GM12878 (cell line): ENCODE measurements at regions not wholly inside any gene's neighbourhood (a gene's known extent, or its start where the extent isn't known, plus 50 kb on each side); places are given as distances from the start of the nearest gene placed in this dataset.

Experiments used
- ATAC-seq: fragments of 200-7000 bp; cut with Tn5 transposase; 3 replicates; pipeline ENCODE4 v1.9.1; 2020; ENCODE audit warnings: mild to moderate bottlenecking, moderate library complexity
- BruUV-seq: library from RNA; stranded (reverse); fragments of 400-500 nt; replicated peaks from 2 replicates; lab custom pipeline; 2021; lab: Mats Ljungman, UMichigan
- CTCF ChIA-PET: fragments of 300-600 bp; sonication (Branson Sonifier 250); formaldehyde crosslinking; extraction: SDS; loops from one replicate; lab custom pipeline; 2021; ENCODE audit warnings: inconsistent platforms; lab: Yijun Ruan, JAX
- POLR2A ChIA-PET: fragments of 350-600 bp; formaldehyde crosslinking; extraction: SDS; loops from one replicate; lab custom pipeline; 2021; ENCODE audit warnings: inconsistent platforms; lab: Charles Lee
- RAD21 ChIA-PET: fragments of 300-600 bp; sonication (Branson Sonifier 250); formaldehyde crosslinking; loops from one replicate; lab custom pipeline; 2023; ENCODE audit warnings: antibody characterized with exemption; ENCODE audit not compliant: unreplicated experiment; lab: Charles Lee
- SMC1A ChIA-PET: fragments of 300-600 bp; sonication (Branson Sonifier 250); formaldehyde crosslinking; loops from one replicate; lab custom pipeline; 2023; ENCODE audit not compliant: unreplicated experiment, uncharacterized antibody; lab: Charles Lee
- DNase-seq: peaks from one replicate; pipeline ENCODE4 v3.0.0-alpha.2; 2011; ENCODE audit warnings: low read depth, low spot score
- FAIRE-seq: peaks from 3 replicates; lab custom pipeline; 2011; peaks lifted over from hg19 to GRCh38; lab: Jason Lieb, UNC
- H2AFZ ChIP-seq: 2 replicates; pipeline ENCODE4 v1.6.0; 2011; ENCODE audit warnings: low read depth, low read length, control low read depth; ENCODE audit not compliant: control insufficient read depth
- H3K27ac ChIP-seq: 2 replicates; pipeline ENCODE4 v1.5.1; 2011; ENCODE audit warnings: control low read depth; ENCODE audit not compliant: control insufficient read depth, insufficient read depth
- H3K27me3 ChIP-seq, 2 experiments: replicated peaks in 1 of 2; 2 replicates each; pipeline versions ENCODE4 v1.6.0 to v1.6.1; 2011; ENCODE audit warnings: low read length in 1 of 2; ENCODE audit not compliant: control insufficient read depth in 2 of 2, insufficient read depth in 2 of 2
- H3K36me3 ChIP-seq, 2 experiments: 2 replicates each; pipeline ENCODE4 v1.5.1; 2011; ENCODE audit warnings: low read length in 1 of 2; ENCODE audit not compliant: control insufficient read depth in 2 of 2, insufficient read depth in 2 of 2
- H3K4me1 ChIP-seq: 2 replicates; pipeline ENCODE4 v1.6.1; 2011; ENCODE audit warnings: mild to moderate bottlenecking, low read length, moderate library complexity, mixed read lengths; ENCODE audit not compliant: control insufficient read depth, insufficient read depth
- H3K4me2 ChIP-seq: 2 replicates; pipeline ENCODE4 v1.6.0; 2011; ENCODE audit warnings: control low read depth; ENCODE audit not compliant: control insufficient read depth, insufficient read depth
- H3K4me3 ChIP-seq: fragments of 200-600 bp; sonication (generic); 2 replicates; pipeline ENCODE4 v1.5.1; 2016
- H3K79me2 ChIP-seq: 2 replicates; pipeline ENCODE4 v1.6.0; 2011; ENCODE audit warnings: low read length; ENCODE audit not compliant: control insufficient read depth, insufficient read depth
- H3K9ac ChIP-seq: 2 replicates; pipeline ENCODE4 v1.8.0; 2011; ENCODE audit warnings: low read length, control low read depth, mixed read lengths; ENCODE audit not compliant: control insufficient read depth, insufficient read depth
- H3K9me3 ChIP-seq: replicated peaks from 3 replicates; pipeline ENCODE4 v1.5.1; 2011; ENCODE audit warnings: mild to moderate bottlenecking, low read length; ENCODE audit not compliant: control insufficient read depth, insufficient read depth
- H4K20me1 ChIP-seq: 2 replicates; pipeline ENCODE4 v1.6.0; 2011; ENCODE audit not compliant: control insufficient read depth, insufficient read depth
- ASH2L ChIP-seq: fragments of 300-600, 200-600 bp; sonication (generic); IDR thresholded peaks from 2 replicates; pipeline ENCODE4 v1.6.1; 2017; ENCODE audit warnings: low read depth, mild to moderate bottlenecking, borderline replicate concordance
- BCLAF1 ChIP-seq: fragments of 450-650 bp; IDR thresholded peaks from 2 replicates; pipeline ENCODE4 v1.6.1; 2017; ENCODE audit warnings: antibody characterized with exemption, mild to moderate bottlenecking, moderate library complexity
- BMI1 ChIP-seq: fragments of 450-650 bp; IDR thresholded peaks from 2 replicates; pipeline ENCODE4 v1.6.1; 2016; ENCODE audit warnings: mild to moderate bottlenecking, moderate library complexity, borderline replicate concordance
- ELK1 ChIP-seq: IDR thresholded peaks from 2 replicates; pipeline ENCODE4 v1.6.1; 2012; ENCODE audit warnings: low read depth, low read length, improper control_type of control experiment
- EP300 ChIP-seq, 2 experiments: fragments of 150-350 bp in 1 of 2; IDR thresholded peaks; 2 replicates each; pipeline ENCODE4 v1.6.1; 2011 to 2012; ENCODE audit warnings: low read depth in 2 of 2, low read length in 2 of 2, borderline replicate concordance in 1 of 2, improper control_type of control experiment in 1 of 2, inconsistent platforms in 1 of 2; ENCODE audit not compliant: control insufficient read depth in 1 of 2
- ETV6 ChIP-seq, 2 experiments: fragments of 450-650 bp in 1 of 2; IDR thresholded peaks in 1 of 2; conservative IDR thresholded peaks in 1 of 2; 2 replicates each; pipeline ENCODE4 v1.6.1; 2014; ENCODE audit warnings: antibody characterized with exemption in 1 of 2, borderline replicate concordance in 1 of 2, low read depth in 1 of 2, mild to moderate bottlenecking in 1 of 2, moderate library complexity in 1 of 2
- FOXM1 ChIP-seq: IDR thresholded peaks from 2 replicates; pipeline ENCODE4 v1.6.1; 2012; ENCODE audit warnings: low read depth, mild to moderate bottlenecking, inconsistent platforms, low read length, moderate library complexity
- IKZF1 ChIP-seq: fragments of 450-650 bp; conservative IDR thresholded peaks from 2 replicates; pipeline ENCODE4 v1.6.1; 2017; ENCODE audit warnings: antibody characterized with exemption, mild to moderate bottlenecking
- MXI1 ChIP-seq: fragments of 150-350 bp; IDR thresholded peaks from 2 replicates; pipeline ENCODE4 v1.6.1; 2011; ENCODE audit warnings: low read depth, mild to moderate bottlenecking, inconsistent platforms, low read length, improper control_type of control experiment
- NFXL1 ChIP-seq: fragments of 450-650 bp; IDR thresholded peaks from 2 replicates; pipeline ENCODE4 v1.6.1; 2017; ENCODE audit warnings: antibody characterized with exemption, mild to moderate bottlenecking, borderline replicate concordance
- PKNOX1 ChIP-seq: fragments of 450-650 bp; IDR thresholded peaks from 2 replicates; pipeline ENCODE4 v1.6.1; 2016; ENCODE audit warnings: mild to moderate bottlenecking
- PML ChIP-seq: IDR thresholded peaks from 2 replicates; pipeline ENCODE4 v1.6.1; 2012; ENCODE audit warnings: low read length, inconsistent platforms
- POLR2A ChIP-seq: IDR thresholded peaks from 2 replicates; pipeline ENCODE4 v1.6.1; 2011; ENCODE audit warnings: low read depth, mild to moderate bottlenecking, low read length
- SMC3 ChIP-seq: IDR thresholded peaks from 2 replicates; pipeline ENCODE4 v1.6.1; 2011; ENCODE audit warnings: low read length, improper control_type of control experiment, borderline replicate concordance
- STAT3 ChIP-seq: IDR thresholded peaks from 2 replicates; pipeline ENCODE4 v1.6.1; 2011; ENCODE audit warnings: low read depth, low read length, improper control_type of control experiment
- SUPT20H ChIP-seq: IDR thresholded peaks from 2 replicates; pipeline ENCODE4 v1.6.1; 2011; ENCODE audit warnings: low read depth, mild to moderate bottlenecking, low read length, moderate library complexity, borderline replicate concordance; ENCODE audit not compliant: control insufficient read depth
- ZZZ3 ChIP-seq: IDR thresholded peaks from 2 replicates; pipeline ENCODE4 v1.6.1; 2011; ENCODE audit warnings: low read depth; ENCODE audit not compliant: control insufficient read depth, insufficient read length
- WGBS: methylation state at CpG from one replicate; pipeline ENCODE4 v1.1.6; 2016; ENCODE audit warnings: low lambda C conversion rate; ENCODE audit not compliant: insufficient replicate concordance, insufficient coverage; ENCODE audit errors: missing lambda C conversion rate; 5-methylcytosine and 5-hydroxymethylcytosine counted together
- in situ Hi-C: fragments of 300-500 bp; cut with MboI; formaldehyde crosslinking; loops from 9 replicates; pipeline ENCODE4 v1.14.3; 2018; ENCODE audit warnings: mixed read lengths
- intact Hi-C: fragments of 100-400 bp; cut with micrococcal nuclease; formaldehyde crosslinking; loops from one replicate; pipeline ENCODE4 v1.14.2; 2022; ENCODE audit not compliant: unreplicated experiment

GRCh38 chr9:84070590-84070989 lies 90.0 kb downstream of the RMI1 start (continued):
- TF ChIP-seq SUPT20H = no peak
- no peak for TF ChIP-seq SMC3
- TF ChIP-seq ASH2L = no peak
- TF ChIP-seq NFXL1 = no peak
- TF ChIP-seq STAT3 = no peak
- TF ChIP-seq MXI1 = no peak
- TF ChIP-seq EP300 (IDR thresholded peaks at IDR 0.05; ENCODE audit: borderline replicate concordance in 1 of 2, control insufficient read depth in 1 of 2, low read depth in 2 of 2, low read length in 2 of 2) = no peak
- TF ChIP-seq ETV6 (conservative IDR thresholded peaks at IDR 0.05 in 1 of 2, IDR thresholded peaks at IDR 0.05 in 1 of 2; ENCODE audit: borderline replicate concordance in 1 of 2, low read depth in 1 of 2) = no peak

GRCh38 chr9:84072621-84073180 lies 92.1 kb downstream of the RMI1 start:
- 60% methylated on average over 3 of the region's 3 CpGs for WGBS
- H4K20me1 ChIP-seq = no peaks in the 10 kb centered on the region
- H3K27ac ChIP-seq = no peak overlapping the region
- DNase-seq (no peak), ATAC-seq (no peak), FAIRE-seq (no peak)
- ChIA-PET RAD21 (no interaction called here), CTCF (interaction anchor here (0.6 kb wide), 1 partner anchor 283 kb away, joined by 3 read pairs; no protein-coding TSS in a partner anchor), SMC1A (interaction anchor here (0.9 kb wide), 1 partner anchor 51 kb away, joined by 3 read pairs; no protein-coding TSS in a partner anchor), POLR2A (no interaction called here)
- H3K9ac ChIP-seq = no peak overlapping the region
- no peaks in the 10 kb centered on the region for H3K9me3 ChIP-seq
- intact Hi-C loops (no loop called here), in situ Hi-C loops (no loop called here)
- H3K4me1 ChIP-seq = no peaks in the 10 kb centered on the region
- H3K79me2 ChIP-seq = no peaks in the 10 kb centered on the region
- no peak overlapping the region for H3K4me3 ChIP-seq
- H3K27me3 ChIP-seq = no peaks in the 10 kb centered on the region; a peak in 1 of 4 replicates
- H3K4me2 ChIP-seq = no peak overlapping the region
- BruUV-seq = no TSS peak
- no peak overlapping the region for H2AFZ ChIP-seq
- H3K36me3 ChIP-seq = no peaks in the 10 kb centered on the region
- TF ChIP-seq PML = no peak
- TF ChIP-seq PKNOX1 = no peak
- TF ChIP-seq IKZF1 = no peak
- no peak for TF ChIP-seq ELK1
- no peak for TF ChIP-seq ZZZ3
- no peak for TF ChIP-seq BMI1
- no peak for TF ChIP-seq POLR2A
- no peak for TF ChIP-seq STAT3
- TF ChIP-seq BCLAF1 = no peak
- no peak for TF ChIP-seq FOXM1
